ENCODE measurements at regions not wholly inside any gene's neighbourhood (a gene's known extent, or its start where the extent isn't known, plus 50 kb on each side); places are given as distances from the start of the nearest gene placed in this dataset.

GRCh38 chr4:23360718-23361117 lies 529.1 kb downstream of the PPARGC1A start:
- DNase-seq (ENCODE audit: low read depth), result no peak
- H3K4me3 ChIP-seq (ENCODE audit: low read depth, low read length), result no peak overlapping the region
- TF ChIP-seq, protein P1, sequence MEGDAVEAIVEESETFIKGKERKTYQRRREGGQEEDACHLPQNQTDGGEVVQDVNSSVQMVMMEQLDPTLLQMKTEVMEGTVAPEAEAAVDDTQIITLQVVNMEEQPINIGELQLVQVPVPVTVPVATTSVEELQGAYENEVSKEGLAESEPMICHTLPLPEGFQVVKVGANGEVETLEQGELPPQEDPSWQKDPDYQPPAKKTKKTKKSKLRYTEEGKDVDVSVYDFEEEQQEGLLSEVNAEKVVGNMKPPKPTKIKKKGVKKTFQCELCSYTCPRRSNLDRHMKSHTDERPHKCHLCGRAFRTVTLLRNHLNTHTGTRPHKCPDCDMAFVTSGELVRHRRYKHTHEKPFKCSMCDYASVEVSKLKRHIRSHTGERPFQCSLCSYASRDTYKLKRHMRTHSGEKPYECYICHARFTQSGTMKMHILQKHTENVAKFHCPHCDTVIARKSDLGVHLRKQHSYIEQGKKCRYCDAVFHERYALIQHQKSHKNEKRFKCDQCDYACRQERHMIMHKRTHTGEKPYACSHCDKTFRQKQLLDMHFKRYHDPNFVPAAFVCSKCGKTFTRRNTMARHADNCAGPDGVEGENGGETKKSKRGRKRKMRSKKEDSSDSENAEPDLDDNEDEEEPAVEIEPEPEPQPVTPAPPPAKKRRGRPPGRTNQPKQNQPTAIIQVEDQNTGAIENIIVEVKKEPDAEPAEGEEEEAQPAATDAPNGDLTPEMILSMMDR (IDR thresholded peaks at IDR 0.05; ENCODE audit: insufficient read depth, low read depth, low read length), result no peak

- no peak overlapping the region for H3K4me3 ChIP-seq (ENCODE audit: low read depth, low read length)
- no peak for DNase-seq (ENCODE audit: low read depth)
- TF ChIP-seq, protein P1 (IDR thresholded peaks at IDR 0.05; ENCODE audit: insufficient read depth, low read depth, low read length), result no peak
Observed at GRCh38 chr4:23355258-23355657, 534.6 kb downstream of the PPARGC1A start.

- DNase-seq (ENCODE audit: low read depth), result no peak
- TF ChIP-seq, protein P1 (IDR thresholded peaks at IDR 0.05; ENCODE audit: insufficient read depth, low read depth, low read length), result no peak
- no peak overlapping the region for H3K4me3 ChIP-seq (ENCODE audit: low read depth, low read length)
Observed at GRCh38 chr4:23353200-23353599, 536.6 kb downstream of the PPARGC1A start.

- TF ChIP-seq, protein P1 (IDR thresholded peaks at IDR 0.05; ENCODE audit: insufficient read depth, low read depth, low read length), result no peak
- no peak for DNase-seq (ENCODE audit: low read depth)
- no peak overlapping the region for H3K4me3 ChIP-seq (ENCODE audit: low read depth, low read length)
Observed at GRCh38 chr4:23348789-23349498, 540.9 kb downstream of the PPARGC1A start.

DNA sequence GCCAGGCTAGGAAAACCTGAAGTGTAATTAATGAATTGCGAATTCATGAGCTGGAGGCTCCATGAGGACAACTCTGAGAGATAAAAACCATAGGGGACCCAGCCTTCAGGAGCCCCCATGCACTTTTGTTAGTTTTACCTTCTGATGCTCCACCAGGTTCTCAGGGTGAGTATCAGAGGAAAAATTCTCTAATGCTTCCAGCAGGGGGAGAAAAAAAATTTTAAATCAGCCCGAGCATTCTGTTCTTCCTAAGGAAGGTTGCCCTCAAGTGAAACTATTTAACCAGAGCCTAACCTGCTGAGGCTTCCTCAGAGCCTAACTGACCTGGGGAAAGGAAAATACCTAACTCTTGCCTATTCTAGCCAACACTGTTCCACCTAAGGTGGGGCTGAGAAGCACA lies 552.6 kb downstream of the PPARGC1A start:
- TF ChIP-seq, protein P1 (IDR thresholded peaks at IDR 0.05; ENCODE audit: insufficient read depth, low read depth, low read length), result no peak
- no peak overlapping the region for H3K4me3 ChIP-seq (ENCODE audit: low read depth, low read length)
- no peak for DNase-seq (ENCODE audit: low read depth)

- peak; percentile 65 for DNase-seq (ENCODE audit: low read depth)
Observed at GRCh38 chr4:23333946-23334878, 555.6 kb downstream of the PPARGC1A start.

More at GRCh38 chr4:23333946-23334878, 555.6 kb downstream of the PPARGC1A start:
- TF ChIP-seq, protein P1 (IDR thresholded peaks at IDR 0.05; ENCODE audit: insufficient read depth, low read depth, low read length), result no peak
- no peak overlapping the region for H3K4me3 ChIP-seq (ENCODE audit: low read depth, low read length)

Measured in fibroblast of villous mesenchyme (primary cell).